ENCODE measurements at regions not wholly inside any gene's neighbourhood (a gene's known extent, or its start where the extent isn't known, plus 50 kb on each side); places are given as distances from the start of the nearest gene placed in this dataset.

DNA sequence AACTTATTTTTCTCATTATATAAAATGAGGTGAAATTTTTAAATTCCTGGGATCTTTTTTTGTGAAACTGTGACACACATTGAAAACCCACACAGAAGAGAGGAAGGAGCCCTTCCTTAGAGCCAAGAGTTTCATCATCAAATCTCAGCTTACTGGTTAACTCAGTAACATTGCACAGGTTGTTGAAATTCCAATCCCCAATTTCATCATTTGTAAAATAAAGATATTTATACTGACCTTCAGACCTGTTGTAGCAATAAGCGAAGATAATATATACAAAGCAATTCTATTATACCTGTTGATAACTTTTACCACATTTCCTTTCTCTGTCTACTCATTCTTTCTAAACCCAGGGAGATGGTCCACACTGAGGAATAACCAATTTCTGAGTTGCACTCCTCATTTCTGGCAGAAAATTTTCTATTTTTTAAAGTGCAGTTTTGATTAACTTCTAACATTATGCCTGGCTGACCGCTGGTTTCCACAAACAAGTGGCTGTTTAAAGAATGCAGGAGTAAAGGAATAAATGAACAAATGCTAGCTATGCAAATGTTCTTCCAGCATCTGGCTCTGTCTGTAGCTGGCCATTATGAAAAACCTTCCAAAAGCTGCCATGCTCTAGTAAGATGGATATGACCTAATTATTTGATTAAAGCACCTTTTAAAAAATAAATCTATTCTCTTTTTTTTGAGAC is 105.7 kb upstream of the LINC00305 start:
- TF ChIP-seq, protein P1, sequence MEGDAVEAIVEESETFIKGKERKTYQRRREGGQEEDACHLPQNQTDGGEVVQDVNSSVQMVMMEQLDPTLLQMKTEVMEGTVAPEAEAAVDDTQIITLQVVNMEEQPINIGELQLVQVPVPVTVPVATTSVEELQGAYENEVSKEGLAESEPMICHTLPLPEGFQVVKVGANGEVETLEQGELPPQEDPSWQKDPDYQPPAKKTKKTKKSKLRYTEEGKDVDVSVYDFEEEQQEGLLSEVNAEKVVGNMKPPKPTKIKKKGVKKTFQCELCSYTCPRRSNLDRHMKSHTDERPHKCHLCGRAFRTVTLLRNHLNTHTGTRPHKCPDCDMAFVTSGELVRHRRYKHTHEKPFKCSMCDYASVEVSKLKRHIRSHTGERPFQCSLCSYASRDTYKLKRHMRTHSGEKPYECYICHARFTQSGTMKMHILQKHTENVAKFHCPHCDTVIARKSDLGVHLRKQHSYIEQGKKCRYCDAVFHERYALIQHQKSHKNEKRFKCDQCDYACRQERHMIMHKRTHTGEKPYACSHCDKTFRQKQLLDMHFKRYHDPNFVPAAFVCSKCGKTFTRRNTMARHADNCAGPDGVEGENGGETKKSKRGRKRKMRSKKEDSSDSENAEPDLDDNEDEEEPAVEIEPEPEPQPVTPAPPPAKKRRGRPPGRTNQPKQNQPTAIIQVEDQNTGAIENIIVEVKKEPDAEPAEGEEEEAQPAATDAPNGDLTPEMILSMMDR (IDR thresholded peaks at IDR 0.05) = no peak
- no peak for TF ChIP-seq POLR2A (IDR thresholded peaks at IDR 0.05)

All from Peyer's patch (tissue), 4 donors.